Germinal center (tissue), 1 donor: ENCODE measurements at regions not wholly inside any gene's neighbourhood (a gene's known extent, or its start where the extent isn't known, plus 50 kb on each side); places are given as distances from the start of the nearest gene placed in this dataset.

Experiments used
- DNase-seq: peaks from one replicate; pipeline ENCODE4 v3.0.0; 2012; ENCODE audit warnings: mixed read lengths, low spot score

- no peak for DNase-seq
These were observed 396.7 kb upstream of the RGMA start for GRCh38 chr15:93485438-93486327.

- DNase-seq, result no peak
These were observed 394.9 kb upstream of the RGMA start for GRCh38 chr15:93483923-93484322.

- DNase-seq, result no peak
These were observed 393.7 kb upstream of the RGMA start for GRCh38 chr15:93482731-93483130.

GRCh38 chr15:93479715-93480114, 390.7 kb upstream of the RGMA start:
- no peak for DNase-seq

GRCh38 chr15:93478947-93479346, 389.9 kb upstream of the RGMA start:
- DNase-seq, result no peak

GRCh38 chr15:93477721-93478120, 388.7 kb upstream of the RGMA start:
- no peak for DNase-seq

GRCh38 chr15:93477188-93477587, 388.2 kb upstream of the RGMA start:
- DNase-seq, result no peak

- no peak for DNase-seq
These were observed 387.6 kb upstream of the RGMA start for GRCh38 chr15:93476491-93477177.

GRCh38 chr15:93474728-93475127, 385.7 kb upstream of the RGMA start:
- no peak for DNase-seq

GRCh38 chr15:93469994-93470393, 381.0 kb upstream of the RGMA start:
- no peak for DNase-seq

- no peak for DNase-seq
These were observed 378.3 kb upstream of the RGMA start for GRCh38 chr15:93467337-93467736.

GRCh38 chr15:93466380-93466779, 377.4 kb upstream of the RGMA start:
- no peak for DNase-seq

GRCh38 chr15:93462690-93463089, 373.7 kb upstream of the RGMA start:
- DNase-seq, result no peak

- DNase-seq, result no peak
These were observed 371.7 kb upstream of the RGMA start for GRCh38 chr15:93460717-93461116.

GRCh38 chr15:93459396-93459795, 370.4 kb upstream of the RGMA start:
- no peak for DNase-seq

GRCh38 chr15:93458597-93458996, 369.6 kb upstream of the RGMA start:
- no peak for DNase-seq

- DNase-seq, result no peak
These were observed 365.8 kb upstream of the RGMA start for GRCh38 chr15:93454788-93455187.

- DNase-seq, result no peak
These were observed 363.7 kb upstream of the RGMA start for GRCh38 chr15:93452537-93453211.

GRCh38 chr15:93451822-93452221, 362.8 kb upstream of the RGMA start:
- no peak for DNase-seq

- no peak for DNase-seq
These were observed 362.3 kb upstream of the RGMA start for GRCh38 chr15:93451265-93451664.

- DNase-seq, result no peak
These were observed 360.8 kb upstream of the RGMA start for GRCh38 chr15:93449798-93450197.

GRCh38 chr15:93438310-93438709, 349.3 kb upstream of the RGMA start:
- no peak for DNase-seq

GRCh38 chr15:93432474-93432873, 343.5 kb upstream of the RGMA start:
- DNase-seq, result no peak
